ENCODE measurements at regions not wholly inside any gene's neighbourhood (a gene's known extent, or its start where the extent isn't known, plus 50 kb on each side); places are given as distances from the start of the nearest gene placed in this dataset.
"Not testable (repeated sequence)": the region's sequence is repeated elsewhere in the genome, so short reads cannot be mapped to it uniquely, and the experiment has no call there.

- CTCF ChIA-PET (ENCODE audit: unreplicated experiment), result no interaction called here
- no peaks in the 10 kb centered on the region for H4K20me1 ChIP-seq (ENCODE audit: insufficient read depth, low read length)
- H2AFZ ChIP-seq (ENCODE audit: low read length), result no peak overlapping the region
- H3K79me2 ChIP-seq (ENCODE audit: insufficient read depth, low read depth, low read length), result no peaks in the 10 kb centered on the region
- no TSS peak for BruUV-seq (replicated peaks)
- no peaks in the 10 kb centered on the region for H3K9me2 ChIP-seq (ENCODE audit: insufficient read depth, low read length)
- H3K4me1 ChIP-seq (ENCODE audit: insufficient read depth, low read length, poor library complexity, severe bottlenecking), result no peaks in the 10 kb centered on the region
- TF ChIP-seq CTCF (conservative IDR thresholded peaks at IDR 0.05; ENCODE audit: low read length), result no peak
- no peak for TF ChIP-seq EZH2phosphoT487 (IDR thresholded peaks at IDR 0.05; ENCODE audit: borderline replicate concordance, low read depth, low read length)
- DNase-seq (ENCODE audit: low spot score), result no peak
- H3K9me3 ChIP-seq (ENCODE audit: low read length), result no peaks in the 10 kb centered on the region
- intact Hi-C loops (cut with micrococcal nuclease; ENCODE audit: unreplicated experiment), result no loop called here
- POLR2A ChIA-PET, result interaction anchor here (0.7 kb wide), 1 partner anchor 41 kb away, joined by 3 read pairs; no protein-coding TSS in a partner anchor
- H3K27ac ChIP-seq (ENCODE audit: low read depth, low read length, poor library complexity, severe bottlenecking), result no peak overlapping the region
- no peak overlapping the region for H3K4me3 ChIP-seq (ENCODE audit: low read depth, low read length, poor library complexity, severe bottlenecking)
- H3K4me2 ChIP-seq (ENCODE audit: low read length), result no peak overlapping the region
- H3K36me3 ChIP-seq (ENCODE audit: insufficient read depth, low read length), result no peaks in the 10 kb centered on the region
Observed at GRCh38 chr4:137800861-137801260, 268.6 kb upstream of the PCDH18 start.

- Histone ChIP-seq H3K4me2 (ENCODE audit: low read length) (no peak overlapping the region), H3K9me2 (ENCODE audit: insufficient read depth, low read length) (no peaks in the 10 kb centered on the region), H3K9me3 (ENCODE audit: low read length) (no peaks in the 10 kb centered on the region), H3K36me3 (ENCODE audit: insufficient read depth, low read length) (no peaks in the 10 kb centered on the region), H3K4me3 (ENCODE audit: low read depth, low read length, poor library complexity, severe bottlenecking) (no peak overlapping the region), H2AFZ (ENCODE audit: low read length) (no peak overlapping the region), H4K20me1 (ENCODE audit: insufficient read depth, low read length) (no peaks in the 10 kb centered on the region), H3K4me1 (ENCODE audit: insufficient read depth, low read length, poor library complexity, severe bottlenecking) (no peaks in the 10 kb centered on the region), H3K27ac (ENCODE audit: low read depth, low read length, poor library complexity, severe bottlenecking) (no peak overlapping the region), H3K79me2 (ENCODE audit: insufficient read depth, low read depth, low read length) (no peaks in the 10 kb centered on the region)
- no peak for DNase-seq (ENCODE audit: low spot score)
- intact Hi-C loops (cut with micrococcal nuclease; ENCODE audit: unreplicated experiment), result no loop called here
- ChIA-PET POLR2A (interaction anchor here (0.7 kb wide), 1 partner anchor 1085 kb away, joined by 8 read pairs; no protein-coding TSS in a partner anchor), CTCF (ENCODE audit: unreplicated experiment) (no interaction called here)
- BruUV-seq (replicated peaks), result no TSS peak
- TF ChIP-seq CTCF (conservative IDR thresholded peaks at IDR 0.05; ENCODE audit: low read length), result no peak
- no peak for TF ChIP-seq EZH2phosphoT487 (IDR thresholded peaks at IDR 0.05; ENCODE audit: borderline replicate concordance, low read depth, low read length)
Observed at GRCh38 chr4:137794764-137795254, 262.5 kb upstream of the PCDH18 start.

- H3K9me3 ChIP-seq (ENCODE audit: low read length); intact Hi-C loops (cut with micrococcal nuclease; ENCODE audit: unreplicated experiment); H3K27ac ChIP-seq (ENCODE audit: low read depth, low read length, poor library complexity, severe bottlenecking); H2AFZ ChIP-seq (ENCODE audit: low read length); DNase-seq (ENCODE audit: low spot score); H3K4me1 ChIP-seq (ENCODE audit: insufficient read depth, low read length, poor library complexity, severe bottlenecking); H3K36me3 ChIP-seq (ENCODE audit: insufficient read depth, low read length); CTCF ChIA-PET (ENCODE audit: unreplicated experiment); H3K4me2 ChIP-seq (ENCODE audit: low read length); BruUV-seq (replicated peaks); H4K20me1 ChIP-seq (ENCODE audit: insufficient read depth, low read length); H3K4me3 ChIP-seq (ENCODE audit: low read depth, low read length, poor library complexity, severe bottlenecking); H3K79me2 ChIP-seq (ENCODE audit: insufficient read depth, low read depth, low read length); H3K9me2 ChIP-seq (ENCODE audit: insufficient read depth, low read length); POLR2A ChIA-PET: not testable (repeated sequence)
Observed at GRCh38 chr4:137789263-137789662, 257.0 kb upstream of the PCDH18 start.

GRCh38 chr4:137783923-137784322, 251.6 kb upstream of the PCDH18 start:
- H3K9me2 ChIP-seq (ENCODE audit: insufficient read depth, low read length); H4K20me1 ChIP-seq (ENCODE audit: insufficient read depth, low read length); H3K27ac ChIP-seq (ENCODE audit: low read depth, low read length, poor library complexity, severe bottlenecking); POLR2A ChIA-PET; H3K9me3 ChIP-seq (ENCODE audit: low read length); intact Hi-C loops (cut with micrococcal nuclease; ENCODE audit: unreplicated experiment); H3K4me3 ChIP-seq (ENCODE audit: low read depth, low read length, poor library complexity, severe bottlenecking); H3K79me2 ChIP-seq (ENCODE audit: insufficient read depth, low read depth, low read length); H3K4me1 ChIP-seq (ENCODE audit: insufficient read depth, low read length, poor library complexity, severe bottlenecking); BruUV-seq (replicated peaks); H3K36me3 ChIP-seq (ENCODE audit: insufficient read depth, low read length); H2AFZ ChIP-seq (ENCODE audit: low read length); H3K4me2 ChIP-seq (ENCODE audit: low read length); DNase-seq (ENCODE audit: low spot score): not testable (repeated sequence)
- CTCF ChIA-PET (ENCODE audit: unreplicated experiment), result interaction anchor here (0.6 kb wide), 1 partner anchor 393 kb away, joined by 3 read pairs; no protein-coding TSS in a partner anchor
